Suprapubic skin (tissue), 3 donors: ENCODE measurements at regions not wholly inside any gene's neighbourhood (a gene's known extent, or its start where the extent isn't known, plus 50 kb on each side); places are given as distances from the start of the nearest gene placed in this dataset.

Source experiments
- POLR2A ChIP-seq, 2 donors: fragments of 450-650 bp; IDR thresholded peaks; one replicate each; pipeline ENCODE4 v1.6.1; 2017; ENCODE audit warnings: antibody characterized with exemption in 2 of 2, mild to moderate bottlenecking in 2 of 2, moderate library complexity in 2 of 2
- TF ChIP-seq, protein P1 (sequence below), 2 donors: fragments of 200-600 bp in 1 of 2; fragments of 450-650 bp in 1 of 2; sonication (generic) in 1 of 2; IDR thresholded peaks; one replicate each; pipeline ENCODE4 v1.5.1; 2016 to 2019; ENCODE audit warnings: antibody characterized with exemption in 2 of 2, mild to moderate bottlenecking in 1 of 2, moderate library complexity in 1 of 2

DNA sequence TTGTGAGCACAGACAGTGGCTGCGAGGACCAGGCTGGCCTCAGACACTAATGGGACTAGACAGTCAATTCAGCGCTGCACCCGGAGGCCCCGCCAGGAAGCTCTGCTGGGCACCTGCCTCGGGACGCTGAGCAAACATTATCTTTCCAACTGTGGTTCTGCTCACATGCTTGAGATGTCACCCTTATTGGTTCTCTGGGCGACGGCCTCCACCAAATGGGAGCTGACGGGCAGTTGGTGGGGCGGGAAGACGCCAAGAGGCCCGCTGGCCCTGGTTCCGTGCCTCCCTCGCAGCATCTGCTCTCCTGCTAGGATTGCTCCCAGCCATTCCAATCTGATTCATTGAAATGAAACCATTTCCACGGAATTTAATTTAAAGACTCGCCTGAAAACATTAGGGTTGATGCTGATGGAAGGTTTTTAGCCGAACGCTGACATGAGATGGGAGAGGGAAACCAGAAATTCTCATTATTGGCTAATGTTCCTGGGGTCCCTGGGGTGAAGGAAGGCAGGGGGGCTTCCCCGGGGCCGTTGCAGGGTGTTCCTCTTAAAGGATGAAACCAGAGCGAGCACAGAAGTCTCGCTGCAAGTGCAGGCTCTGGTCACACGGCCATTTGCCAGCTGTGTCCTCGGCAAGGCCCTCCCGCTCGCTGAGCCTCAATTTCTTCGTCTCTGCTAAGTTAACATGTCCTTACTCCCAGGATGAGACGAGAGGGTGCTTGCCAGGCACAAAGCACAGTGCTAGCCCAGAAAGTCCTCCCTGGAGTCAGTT is 512.2 kb downstream of the NPHP4 start:
- TF ChIP-seq, protein P1, sequence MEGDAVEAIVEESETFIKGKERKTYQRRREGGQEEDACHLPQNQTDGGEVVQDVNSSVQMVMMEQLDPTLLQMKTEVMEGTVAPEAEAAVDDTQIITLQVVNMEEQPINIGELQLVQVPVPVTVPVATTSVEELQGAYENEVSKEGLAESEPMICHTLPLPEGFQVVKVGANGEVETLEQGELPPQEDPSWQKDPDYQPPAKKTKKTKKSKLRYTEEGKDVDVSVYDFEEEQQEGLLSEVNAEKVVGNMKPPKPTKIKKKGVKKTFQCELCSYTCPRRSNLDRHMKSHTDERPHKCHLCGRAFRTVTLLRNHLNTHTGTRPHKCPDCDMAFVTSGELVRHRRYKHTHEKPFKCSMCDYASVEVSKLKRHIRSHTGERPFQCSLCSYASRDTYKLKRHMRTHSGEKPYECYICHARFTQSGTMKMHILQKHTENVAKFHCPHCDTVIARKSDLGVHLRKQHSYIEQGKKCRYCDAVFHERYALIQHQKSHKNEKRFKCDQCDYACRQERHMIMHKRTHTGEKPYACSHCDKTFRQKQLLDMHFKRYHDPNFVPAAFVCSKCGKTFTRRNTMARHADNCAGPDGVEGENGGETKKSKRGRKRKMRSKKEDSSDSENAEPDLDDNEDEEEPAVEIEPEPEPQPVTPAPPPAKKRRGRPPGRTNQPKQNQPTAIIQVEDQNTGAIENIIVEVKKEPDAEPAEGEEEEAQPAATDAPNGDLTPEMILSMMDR (IDR thresholded peaks at IDR 0.05), result no peak
- no peak for TF ChIP-seq POLR2A (IDR thresholded peaks at IDR 0.05)
